ENCODE measurements at regions not wholly inside any gene's neighbourhood (a gene's known extent, or its start where the extent isn't known, plus 50 kb on each side); places are given as distances from the start of the nearest gene placed in this dataset.

DNA sequence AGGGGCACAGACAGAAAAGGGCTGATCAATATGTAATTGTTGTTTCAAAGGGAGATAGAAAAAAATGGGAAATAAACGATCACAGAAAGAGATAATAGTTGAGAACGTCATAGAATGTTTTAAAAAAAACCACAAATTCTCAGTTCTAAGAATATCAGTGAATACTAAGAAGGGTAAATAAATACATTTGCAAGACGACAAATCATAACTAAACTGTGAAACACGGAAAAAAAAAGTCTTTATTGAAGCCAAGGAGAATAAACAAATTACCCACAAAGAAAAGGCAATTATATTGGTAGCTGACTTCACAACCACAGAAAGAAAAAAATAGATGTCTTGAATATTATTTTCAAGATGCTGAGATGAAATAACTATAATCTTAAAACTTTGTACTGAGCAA, 305.2 kb upstream of the STEAP1 start:
- no peak for TF ChIP-seq POLR2A (IDR thresholded peaks at IDR 0.05)
- TF ChIP-seq, protein P1, sequence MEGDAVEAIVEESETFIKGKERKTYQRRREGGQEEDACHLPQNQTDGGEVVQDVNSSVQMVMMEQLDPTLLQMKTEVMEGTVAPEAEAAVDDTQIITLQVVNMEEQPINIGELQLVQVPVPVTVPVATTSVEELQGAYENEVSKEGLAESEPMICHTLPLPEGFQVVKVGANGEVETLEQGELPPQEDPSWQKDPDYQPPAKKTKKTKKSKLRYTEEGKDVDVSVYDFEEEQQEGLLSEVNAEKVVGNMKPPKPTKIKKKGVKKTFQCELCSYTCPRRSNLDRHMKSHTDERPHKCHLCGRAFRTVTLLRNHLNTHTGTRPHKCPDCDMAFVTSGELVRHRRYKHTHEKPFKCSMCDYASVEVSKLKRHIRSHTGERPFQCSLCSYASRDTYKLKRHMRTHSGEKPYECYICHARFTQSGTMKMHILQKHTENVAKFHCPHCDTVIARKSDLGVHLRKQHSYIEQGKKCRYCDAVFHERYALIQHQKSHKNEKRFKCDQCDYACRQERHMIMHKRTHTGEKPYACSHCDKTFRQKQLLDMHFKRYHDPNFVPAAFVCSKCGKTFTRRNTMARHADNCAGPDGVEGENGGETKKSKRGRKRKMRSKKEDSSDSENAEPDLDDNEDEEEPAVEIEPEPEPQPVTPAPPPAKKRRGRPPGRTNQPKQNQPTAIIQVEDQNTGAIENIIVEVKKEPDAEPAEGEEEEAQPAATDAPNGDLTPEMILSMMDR (IDR thresholded peaks at IDR 0.05): no peak

Measured in heart left ventricle (tissue), 13 donors.